Lung (tissue), 11 donors: ENCODE measurements at regions not wholly inside any gene's neighbourhood (a gene's known extent, or its start where the extent isn't known, plus 50 kb on each side); places are given as distances from the start of the nearest gene placed in this dataset.

Experiments used
- ATAC-seq: fragments of 200-7000 bp; cut with Tn5 transposase; one replicate; pipeline ENCODE4 v1.9.1; 2020; ENCODE audit warnings: moderate number of reproducible peaks; ENCODE audit not compliant: insufficient read depth, low FRiP score
- DNase-seq, 3 donors: peaks; one replicate each; pipeline ENCODE4 v3.0.0-alpha.2; 2013 to 2017
- H3K27ac ChIP-seq, 2 donors: one replicate each; pipeline ENCODE4 v1.5.1; 2013; ENCODE audit warnings: mild to moderate bottlenecking in 2 of 2, moderate library complexity in 2 of 2, control low read depth in 1 of 2, inconsistent platforms in 1 of 2, low read depth in 1 of 2, low read length in 1 of 2
- H3K27me3 ChIP-seq, 3 donors: one replicate each; pipeline ENCODE4 v1.5.1; 2013; ENCODE audit warnings: low read length in 2 of 3; ENCODE audit not compliant: control insufficient read depth in 3 of 3, insufficient read depth in 3 of 3
- H3K36me3 ChIP-seq, 4 donors: one replicate each; pipeline ENCODE4 v1.5.1; 2013; ENCODE audit warnings: low read length in 4 of 4, mild to moderate bottlenecking in 1 of 4, moderate library complexity in 1 of 4; ENCODE audit not compliant: control insufficient read depth in 4 of 4, insufficient read depth in 4 of 4
- H3K4me1 ChIP-seq, 5 donors: one replicate each; pipeline ENCODE4 v1.5.1; 2013; ENCODE audit warnings: low read length in 5 of 5, mild to moderate bottlenecking in 2 of 5, moderate library complexity in 1 of 5; ENCODE audit not compliant: control insufficient read depth in 5 of 5, insufficient read depth in 5 of 5
- H3K4me3 ChIP-seq: one replicate; pipeline ENCODE4 v1.5.1; 2013; ENCODE audit warnings: mild to moderate bottlenecking, control low read depth, moderate library complexity
- H3K9ac ChIP-seq, 2 donors: one replicate each; pipeline ENCODE4 v1.5.1; 2013; ENCODE audit warnings: low read length in 2 of 2, control low read depth in 1 of 2; ENCODE audit not compliant: insufficient read depth in 1 of 2
- H3K9me3 ChIP-seq, 4 donors: one replicate each; pipeline ENCODE4 v1.5.1; 2013; ENCODE audit warnings: low read length in 3 of 4, mild to moderate bottlenecking in 1 of 4, moderate library complexity in 1 of 4; ENCODE audit not compliant: control insufficient read depth in 4 of 4, insufficient read depth in 3 of 4
- CTCF ChIP-seq: IDR thresholded peaks from 2 replicates; pipeline ENCODE4 v1.5.1; 2012; ENCODE audit warnings: mild to moderate bottlenecking; ENCODE audit errors: control extremely low read depth, extremely low read depth
- WGBS, 2 donors: extraction: QIAGEN DNeasy Blood & Tissue Kit; methylation state at CpG; one replicate each; pipeline ENCODE4 v1.1.7; 2013; 5-methylcytosine and 5-hydroxymethylcytosine counted together
- donor health status: control.
- donor health status: control.
- donor health status: Bipolar disorder and iron deficiency.
- donor health status: healthy.
- donor health status: DM: yes; HTN: yes; CAD: no.

DNA sequence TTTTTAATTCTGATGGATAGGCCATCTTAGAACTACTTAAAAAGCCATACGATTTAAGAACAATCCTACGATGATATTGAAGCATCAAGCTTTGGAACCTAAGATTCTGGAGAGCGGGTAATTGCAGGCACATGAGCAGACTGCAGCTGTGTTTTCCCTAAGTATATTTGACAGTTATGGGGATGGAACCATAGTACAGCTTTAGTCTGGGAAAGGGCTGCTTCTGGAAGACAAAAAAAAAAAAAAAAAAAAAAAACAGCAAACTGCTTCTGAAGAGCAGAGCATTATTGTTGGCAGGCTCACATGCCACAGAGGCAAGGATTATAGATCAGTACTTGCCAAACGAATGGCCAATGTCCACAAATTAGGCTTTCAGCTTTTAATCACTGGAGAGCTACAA, 1618.7 kb downstream of the AMY1C start:
- H3K36me3 ChIP-seq, result no peaks in the 10 kb centered on the region
- H3K4me3 ChIP-seq, result no peak overlapping the region
- no peak overlapping the region for H3K27ac ChIP-seq
- no peak overlapping the region for H3K9ac ChIP-seq
- TF ChIP-seq CTCF, result no peak
- peaks cover 0 to 2% (median 0%) of the 10 kb centered on the region in 4 donors for H3K9me3 ChIP-seq
- DNase-seq (no peak), ATAC-seq (no peak)
- H3K4me1 ChIP-seq, result no peaks in the 10 kb centered on the region
- WGBS, 2 donors, result 87 to 88% methylated on average over 4 of the region's 4 CpGs
- no peaks in the 10 kb centered on the region for H3K27me3 ChIP-seq

- H3K36me3 ChIP-seq, result no peaks in the 10 kb centered on the region
- H3K27me3 ChIP-seq, result no peaks in the 10 kb centered on the region
- no peak overlapping the region for H3K27ac ChIP-seq
- H3K4me3 ChIP-seq, result no peak overlapping the region
- no peaks in the 10 kb centered on the region for H3K4me1 ChIP-seq
- no peak for DNase-seq
- peaks cover 0 to 2% (median 0%) of the 10 kb centered on the region in 4 donors for H3K9me3 ChIP-seq
- no peak overlapping the region for H3K9ac ChIP-seq
- no peak for ATAC-seq
- WGBS, 2 donors, result 64 to 82% methylated on average over 1 of the region's 1 CpG
- TF ChIP-seq CTCF, result no peak
Measured at GRCh38 chr1:105373681-105374080, 1624.0 kb downstream of the AMY1C start.

DNA sequence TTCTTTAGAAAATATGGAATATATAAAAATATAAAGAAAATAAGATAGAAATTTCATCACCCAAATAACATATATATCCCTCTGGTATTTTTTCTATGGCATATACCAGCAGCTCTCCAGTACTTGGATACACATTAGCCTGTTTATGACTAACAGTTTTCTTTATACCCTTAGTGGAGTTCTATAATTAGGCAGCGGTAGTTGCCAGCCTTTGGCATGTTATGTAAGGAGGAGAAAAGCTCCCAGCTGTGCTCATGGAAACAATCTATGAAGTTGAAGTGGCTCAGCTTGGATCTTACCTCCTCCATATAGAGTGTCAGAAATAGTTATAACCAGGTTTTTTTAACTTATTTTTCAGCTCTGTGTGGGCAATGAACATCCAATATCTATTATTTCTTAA, 1636.8 kb downstream of the AMY1C start:
- DNase-seq (no peak), ATAC-seq (no peak)
- Histone ChIP-seq H3K4me1 (no peaks in the 10 kb centered on the region), H3K9me3 (peaks cover 0 to 9% (median 0%) of the 10 kb centered on the region in 4 donors), H3K27me3 (no peaks in the 10 kb centered on the region), H3K9ac (no peak overlapping the region), H3K27ac (no peak overlapping the region), H3K4me3 (no peak overlapping the region), H3K36me3 (no peaks in the 10 kb centered on the region)
- 84 to 94% methylated on average over 1 of the region's 1 CpG for WGBS, 2 donors
- TF ChIP-seq CTCF, result no peak

DNA sequence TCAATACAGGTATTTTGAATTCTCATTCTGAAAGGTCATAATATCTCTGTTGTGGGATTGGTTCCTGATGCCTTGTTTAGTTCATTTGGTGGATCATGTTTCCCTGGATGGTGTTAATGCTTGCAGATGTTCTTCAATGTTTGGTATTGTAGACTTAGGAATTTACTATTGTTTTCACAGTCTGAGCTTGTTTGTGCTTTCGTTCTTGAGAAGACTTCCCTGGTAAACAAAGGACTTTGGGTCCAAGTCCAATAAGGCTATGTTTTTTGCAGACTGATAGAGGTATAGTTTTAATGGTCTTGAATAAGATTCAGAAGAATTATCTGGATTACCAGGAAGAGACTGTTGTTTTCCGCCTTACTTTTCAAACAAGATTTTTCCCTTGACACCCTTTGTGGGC, 1646.3 kb downstream of the AMY1C start:
- Histone ChIP-seq H3K4me1 (no peaks in the 10 kb centered on the region), H3K9ac (no peak overlapping the region), H3K36me3 (no peaks in the 10 kb centered on the region), H3K27me3 (no peaks in the 10 kb centered on the region), H3K9me3 (peaks cover 0 to 8% (median 0%) of the 10 kb centered on the region in 4 donors), H3K4me3 (no peak overlapping the region), H3K27ac (no peak overlapping the region)
- DNase-seq, result no peak
- ATAC-seq, result no peak
- no peak for TF ChIP-seq CTCF
- WGBS, 2 donors, result 46 to 75% methylated on average over 2 of the region's 2 CpGs
